DND-41 (cell line): ENCODE measurements at regions not wholly inside any gene's neighbourhood (a gene's known extent, or its start where the extent isn't known, plus 50 kb on each side); places are given as distances from the start of the nearest gene placed in this dataset.
"Not testable (repeated sequence)": the region's sequence is repeated elsewhere in the genome, so short reads cannot be mapped to it uniquely, and the experiment has no call there.

ENCODE experiments used
- CTCF ChIP-seq: IDR thresholded peaks from 2 replicates; pipeline ENCODE4 v1.5.1; 2012; ENCODE audit warnings: borderline replicate concordance, low read length, moderate library complexity, mild to moderate bottlenecking; ENCODE audit not compliant: poor library complexity, severe bottlenecking; ENCODE audit errors: extremely low read depth
- EZH2 ChIP-seq: IDR thresholded peaks from 3 replicates; pipeline ENCODE4 v1.6.1; 2012; ENCODE audit warnings: borderline replicate concordance, low read depth, mild to moderate bottlenecking, moderate library complexity, low read length, inconsistent platforms; ENCODE audit not compliant: severe bottlenecking

GRCh38 chr10:28895671-28896070 lies 218.3 kb downstream of the BAMBI start:
- not testable (repeated sequence) for TF ChIP-seq CTCF, EZH2
